GM19455 (cell line): ENCODE measurements at regions not wholly inside any gene's neighbourhood (a gene's known extent, or its start where the extent isn't known, plus 50 kb on each side); places are given as distances from the start of the nearest gene placed in this dataset.

Experiments
- ATAC-seq: cut with Tn5 transposase; IDR thresholded peaks from one replicate; pipeline ENCODE4 v1.9.1; 2021; ENCODE audit not compliant: unreplicated experiment

DNA sequence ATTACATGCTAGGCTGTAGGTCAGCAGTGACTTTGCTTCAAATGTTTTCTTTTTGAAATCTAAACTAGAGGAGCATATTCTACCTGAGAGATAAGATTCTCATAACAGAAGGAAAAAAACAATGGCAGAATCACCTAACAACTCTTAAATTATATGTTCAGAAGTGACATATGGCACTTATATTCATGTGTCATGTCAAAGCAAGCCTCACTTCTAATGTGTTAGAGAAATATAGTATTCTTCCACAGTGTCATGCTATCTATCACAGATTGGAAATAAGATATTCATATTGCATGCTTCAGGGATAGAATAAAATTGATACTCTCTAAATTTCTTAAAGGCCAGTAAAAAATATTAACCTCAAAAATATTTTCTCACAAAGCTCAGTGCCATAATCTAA lies 874.6 kb upstream of the PRMT6 start:
- no peak for ATAC-seq

DNA sequence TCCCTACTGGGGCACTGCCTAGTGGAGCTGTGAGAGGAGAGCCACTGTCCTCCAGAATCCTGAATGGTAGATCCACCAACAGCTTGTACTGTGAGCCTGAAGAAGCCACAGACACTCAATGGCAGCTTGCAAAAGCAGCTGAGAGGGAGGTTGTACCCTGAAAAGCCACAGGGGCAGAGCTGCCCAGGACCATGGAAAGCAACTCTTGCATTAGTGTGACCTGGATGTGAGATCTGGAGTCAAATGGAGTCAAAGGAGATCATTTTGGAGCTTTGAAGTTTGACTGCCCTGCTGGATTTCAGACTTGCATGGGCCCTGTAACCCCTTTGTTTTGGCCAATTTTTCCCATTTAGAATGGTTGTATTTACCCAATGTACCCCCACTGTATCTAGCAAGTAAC lies 871.4 kb upstream of the PRMT6 start:
- no peak for ATAC-seq

DNA sequence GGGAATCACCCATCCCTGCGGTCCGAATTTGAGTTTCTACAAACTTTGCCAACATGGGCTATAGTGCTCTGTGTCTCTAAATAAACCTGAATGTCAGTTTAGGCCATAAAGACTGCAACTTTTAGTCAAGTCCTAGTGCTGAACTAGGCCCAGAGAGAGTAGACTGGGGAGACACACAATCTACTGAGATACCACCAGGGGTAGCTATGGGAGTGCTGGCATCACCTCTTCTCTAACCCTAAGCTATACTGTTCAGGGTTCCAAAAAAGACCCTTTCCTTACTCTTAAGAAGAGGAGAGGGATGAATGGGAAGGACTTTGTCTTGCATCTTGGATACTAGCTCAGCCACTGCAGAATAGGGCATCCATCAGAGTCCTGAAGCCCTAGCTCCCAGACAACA lies 866.7 kb upstream of the PRMT6 start:
- no peak for ATAC-seq

DNA sequence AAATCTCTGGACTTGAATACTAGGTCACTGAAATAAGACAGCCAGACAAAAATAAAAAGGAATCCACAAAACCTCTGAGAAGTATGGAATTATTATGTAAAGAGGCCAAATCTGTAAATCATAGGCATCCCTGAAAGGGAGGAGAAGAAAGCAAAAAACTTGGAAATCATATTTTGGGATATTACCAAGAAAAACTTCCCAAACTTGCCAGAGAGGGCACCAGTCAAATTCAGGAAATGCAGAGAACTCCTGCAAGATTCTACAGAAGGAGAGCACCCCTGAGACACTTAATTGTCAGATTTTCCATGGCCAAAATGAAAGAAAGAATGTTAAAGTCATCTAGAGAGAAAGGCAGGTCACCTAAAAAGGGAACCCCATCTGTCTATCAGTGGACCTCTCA lies 862.3 kb upstream of the PRMT6 start:
- ATAC-seq: no peak

DNA sequence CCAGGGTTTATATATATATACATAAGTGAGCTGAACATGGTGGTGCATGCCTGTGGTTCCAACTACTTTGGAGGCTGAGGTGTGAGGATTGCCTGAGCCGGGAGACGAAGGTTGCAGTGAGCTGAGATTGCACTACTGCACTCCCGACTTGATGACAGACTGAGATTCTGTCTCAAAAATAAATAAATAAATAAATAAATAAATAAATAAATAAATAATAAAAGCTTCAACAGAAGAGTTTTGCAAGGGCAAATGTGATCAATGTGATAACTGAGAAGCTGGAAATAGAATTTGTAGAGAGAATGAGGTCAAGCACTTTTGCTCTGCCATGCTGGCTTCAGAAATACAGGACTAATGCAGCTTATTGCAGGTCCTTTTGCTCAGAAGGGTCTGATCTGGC lies 855.8 kb upstream of the PRMT6 start:
- ATAC-seq: no peak

DNA sequence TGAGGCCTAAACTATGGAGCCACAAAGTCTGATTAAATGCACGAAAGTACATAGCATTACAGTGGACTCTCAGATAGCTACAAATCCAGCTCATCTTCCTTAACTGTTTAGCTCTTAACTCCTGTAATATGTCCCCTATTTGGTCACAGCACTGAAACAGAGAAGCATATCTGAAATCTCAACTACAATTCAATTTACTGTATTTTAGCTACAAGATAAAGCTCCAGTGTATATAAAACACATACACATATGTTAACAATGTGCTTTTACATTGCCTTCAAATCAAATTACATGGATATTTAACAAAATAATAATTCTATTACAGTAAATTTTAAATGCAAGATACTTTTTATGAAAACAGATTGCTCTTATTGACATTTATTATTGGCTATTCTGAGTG lies 849.3 kb upstream of the PRMT6 start:
- ATAC-seq: no peak

DNA sequence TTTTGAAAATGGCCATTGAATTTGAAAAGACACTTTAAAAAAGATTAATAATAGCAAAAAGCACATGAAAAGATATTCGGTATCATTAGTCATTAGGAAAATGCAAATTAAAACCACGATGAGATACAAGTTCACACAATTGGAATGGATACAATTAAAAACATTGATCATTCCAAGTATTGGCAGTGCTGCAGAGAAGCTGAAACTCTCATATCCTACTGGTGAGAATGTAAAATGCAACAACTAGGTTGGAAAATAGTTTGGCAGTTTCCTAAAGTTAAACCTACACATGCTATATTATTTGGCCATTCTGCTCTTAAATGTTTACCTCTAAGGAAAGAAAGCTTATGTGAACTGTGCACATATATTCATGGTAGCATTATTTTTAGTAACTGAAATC lies 838.7 kb upstream of the PRMT6 start:
- ATAC-seq: no peak

DNA sequence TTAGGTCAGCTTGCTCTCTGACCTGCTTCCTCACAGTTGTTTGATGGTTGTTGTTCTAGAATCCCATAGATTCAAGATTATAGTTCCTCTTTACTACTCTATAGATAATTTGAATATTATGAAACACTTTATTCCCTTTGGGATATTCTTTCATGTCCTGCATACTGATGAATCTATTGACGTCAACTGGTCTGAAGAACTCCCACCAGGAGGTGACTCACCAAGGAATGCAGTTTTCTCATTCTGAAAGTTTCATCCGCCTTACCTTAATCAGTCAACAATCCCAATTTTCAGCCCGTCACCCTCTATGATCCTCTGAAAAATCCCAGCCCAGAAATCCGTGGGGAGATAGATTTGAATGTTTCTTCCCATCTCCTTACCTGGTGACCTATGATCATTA lies 834.1 kb upstream of the PRMT6 start:
- ATAC-seq: no peak

DNA sequence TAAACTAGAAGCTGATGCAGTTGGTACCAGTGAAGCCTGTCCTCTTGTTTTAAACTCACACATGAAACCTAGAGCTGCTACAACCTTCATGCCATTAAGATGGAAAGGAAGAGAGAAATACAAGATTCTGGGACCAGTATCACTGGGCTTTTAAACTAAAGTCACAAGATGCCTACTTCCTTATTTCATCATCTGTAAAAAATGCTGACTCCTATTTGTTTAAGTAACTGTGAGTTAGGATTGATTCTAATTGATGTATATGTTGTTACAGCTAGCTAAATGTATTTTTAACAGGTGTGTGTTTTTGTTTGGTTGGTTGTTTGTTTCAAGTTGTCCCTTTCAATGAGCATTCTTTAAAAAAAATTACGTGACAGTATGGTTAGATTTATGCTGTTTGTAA lies 833.3 kb upstream of the PRMT6 start:
- no peak for ATAC-seq

DNA sequence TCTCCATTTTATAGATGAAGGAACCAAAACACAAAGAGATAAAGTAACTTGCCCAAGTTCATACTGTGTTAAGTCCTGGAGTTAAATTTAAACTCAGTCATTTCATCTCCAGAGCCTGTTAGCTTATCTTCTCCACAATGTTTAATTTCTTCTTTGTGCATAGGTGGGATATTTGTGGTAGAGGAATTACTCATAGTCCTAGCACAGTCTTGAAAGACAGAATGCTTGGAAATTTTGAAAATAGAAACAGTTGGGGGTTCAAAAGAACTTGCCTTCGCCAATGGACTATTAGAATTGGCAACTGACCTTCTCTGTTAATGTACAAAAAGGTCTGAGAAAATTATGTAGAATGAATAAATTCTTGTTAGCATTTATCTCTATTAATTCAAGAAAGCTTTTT lies 832.0 kb upstream of the PRMT6 start:
- ATAC-seq: no peak

DNA sequence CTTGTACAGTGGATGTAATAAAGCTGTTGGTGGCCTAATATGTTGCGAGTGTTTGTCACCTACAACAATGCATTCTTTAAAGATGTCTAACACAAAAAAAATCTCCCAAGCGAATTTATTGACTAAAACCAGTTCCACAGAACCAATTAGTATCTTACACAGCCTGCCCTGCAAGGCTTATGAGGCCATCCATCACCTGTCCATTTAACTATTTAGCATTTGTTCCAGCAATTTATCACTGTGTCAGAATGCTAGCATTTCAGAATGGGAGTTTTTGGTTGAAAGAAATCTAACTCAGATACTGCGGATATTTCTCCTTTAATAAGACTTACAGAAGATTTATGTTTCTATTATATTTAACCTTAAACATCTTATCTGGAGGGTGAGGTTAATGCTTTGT lies 831.1 kb upstream of the PRMT6 start:
- ATAC-seq: no peak

DNA sequence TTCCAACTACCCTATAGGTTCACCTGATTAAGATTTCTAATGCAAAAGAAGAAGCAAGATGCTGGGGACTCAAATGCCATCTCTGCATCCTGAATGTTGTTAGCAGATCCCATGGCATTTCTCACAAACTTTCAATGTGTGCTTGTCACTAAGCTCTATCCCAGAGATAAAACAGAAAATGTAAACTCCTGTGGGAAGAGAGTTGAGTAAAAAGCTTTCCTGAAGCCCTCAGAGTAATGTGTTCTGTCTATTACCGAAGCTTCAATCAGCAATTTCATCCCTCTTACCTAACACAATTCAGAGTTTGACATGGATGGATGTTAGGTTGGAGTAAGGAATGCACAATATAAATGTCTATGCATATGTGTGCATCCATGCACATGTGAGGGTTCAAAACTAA lies 829.9 kb upstream of the PRMT6 start:
- ATAC-seq: no peak

DNA sequence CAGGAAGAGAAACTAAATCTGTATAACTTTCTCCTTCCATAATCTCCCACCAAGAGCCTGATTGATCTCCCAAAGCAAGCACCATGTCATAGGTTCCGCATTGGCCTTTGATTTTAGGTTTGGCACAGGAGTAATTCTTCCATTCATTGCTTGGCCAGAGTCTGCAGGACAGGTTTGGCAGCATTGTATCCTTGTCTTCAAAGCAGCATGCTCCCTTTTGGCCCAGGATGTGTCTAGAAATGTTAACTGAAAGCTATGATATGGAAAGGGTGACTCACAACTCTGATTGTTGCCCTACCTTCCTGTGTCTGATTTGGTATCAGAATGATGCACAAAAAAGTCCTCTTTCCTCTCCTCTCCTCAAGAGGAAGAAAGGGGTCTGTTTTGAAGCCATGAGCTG lies 824.3 kb upstream of the PRMT6 start:
- no peak for ATAC-seq

DNA sequence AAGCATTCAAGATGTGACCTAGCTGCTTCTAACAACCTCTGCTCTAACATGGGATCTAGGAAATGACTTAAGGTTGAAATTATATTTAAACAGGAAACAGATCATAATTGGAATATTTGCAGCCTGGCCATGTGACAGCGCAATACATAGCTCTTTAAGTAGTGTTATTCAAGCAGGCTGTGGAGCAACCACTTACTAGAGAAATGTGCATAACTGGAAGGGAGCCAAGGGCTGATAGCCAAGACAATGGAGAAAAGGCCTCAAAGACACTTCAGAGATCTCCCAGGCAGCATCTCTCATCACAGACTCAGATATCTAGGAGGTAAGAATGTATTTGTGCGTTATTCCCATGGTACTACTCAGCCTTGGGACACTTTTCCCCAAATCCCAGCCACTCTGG lies 823.0 kb upstream of the PRMT6 start:
- no peak for ATAC-seq

DNA sequence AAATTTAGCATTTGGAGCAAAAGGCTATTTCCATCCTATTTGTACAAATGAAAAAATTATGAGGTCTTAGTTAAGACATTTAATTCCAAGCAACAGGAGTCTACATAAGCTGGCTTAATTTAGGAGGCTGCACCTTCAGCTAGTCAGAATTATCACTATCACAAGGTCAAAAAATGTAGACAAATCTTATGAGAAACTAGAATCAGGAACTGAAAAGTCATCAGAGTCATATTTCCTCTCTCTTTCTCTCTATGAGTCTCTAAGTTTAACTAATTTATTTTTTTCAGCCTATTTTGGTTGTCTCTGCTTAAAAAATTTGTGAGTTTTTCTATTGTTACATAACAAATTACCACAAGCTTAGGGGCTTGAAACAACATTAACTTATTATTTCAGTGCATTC lies 807.1 kb upstream of the PRMT6 start:
- no peak for ATAC-seq

DNA sequence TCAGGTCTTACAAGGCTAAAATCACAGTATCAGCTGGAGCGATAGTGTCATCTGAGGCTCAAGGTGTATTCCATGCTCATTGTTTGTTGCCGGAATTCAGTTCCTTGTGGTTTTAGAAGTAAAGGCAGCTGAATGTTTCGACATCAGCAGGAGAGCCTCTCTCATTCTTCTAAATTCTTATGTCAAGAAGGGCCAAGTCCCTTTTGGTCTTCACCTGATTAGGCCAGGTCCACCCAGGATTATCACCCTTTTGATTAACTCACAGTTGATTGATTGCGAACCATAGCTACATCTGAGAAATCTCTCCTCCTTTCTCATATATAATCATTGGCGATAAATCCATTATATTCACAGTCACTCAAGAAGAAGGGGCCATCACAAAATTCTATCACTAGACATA lies 806.7 kb upstream of the PRMT6 start:
- no peak for ATAC-seq

DNA sequence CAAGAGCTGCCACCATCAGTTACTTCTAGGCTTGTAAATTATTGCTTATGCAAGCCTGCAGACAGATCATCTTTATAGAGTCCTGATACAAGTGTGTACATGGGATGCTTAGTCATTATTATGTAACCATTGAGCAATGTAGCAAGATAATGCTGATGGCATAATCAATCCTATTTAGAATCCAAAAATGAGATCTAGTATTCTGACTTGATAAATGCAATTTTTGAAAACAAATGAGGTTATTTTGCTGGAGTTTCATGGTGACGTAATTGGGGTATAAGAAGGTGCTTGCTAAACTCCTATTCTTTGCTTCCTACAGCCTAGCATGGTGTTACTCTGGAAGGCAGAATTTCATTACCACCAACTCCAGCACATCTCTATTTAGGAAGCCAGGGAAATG lies 801.7 kb upstream of the PRMT6 start:
- no peak for ATAC-seq

DNA sequence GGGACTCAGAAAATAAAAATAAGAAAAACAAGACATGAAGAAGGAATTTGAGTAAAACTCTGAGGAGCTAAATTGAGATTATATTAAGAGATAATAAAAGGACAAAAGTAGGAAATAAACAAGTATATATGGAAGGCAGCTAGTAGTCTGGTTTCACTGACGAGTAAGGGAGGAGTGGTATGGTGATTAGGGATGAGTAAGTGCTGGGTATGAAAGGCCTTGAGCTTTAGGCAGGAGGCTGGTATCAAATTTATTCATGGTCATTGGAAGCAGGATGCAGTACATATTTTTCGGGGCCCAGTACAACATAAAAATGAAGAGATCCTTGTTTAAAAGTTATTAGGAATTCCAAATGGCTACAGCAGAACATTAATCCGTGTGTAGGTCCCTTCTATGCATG lies 789.7 kb upstream of the PRMT6 start:
- no peak for ATAC-seq

DNA sequence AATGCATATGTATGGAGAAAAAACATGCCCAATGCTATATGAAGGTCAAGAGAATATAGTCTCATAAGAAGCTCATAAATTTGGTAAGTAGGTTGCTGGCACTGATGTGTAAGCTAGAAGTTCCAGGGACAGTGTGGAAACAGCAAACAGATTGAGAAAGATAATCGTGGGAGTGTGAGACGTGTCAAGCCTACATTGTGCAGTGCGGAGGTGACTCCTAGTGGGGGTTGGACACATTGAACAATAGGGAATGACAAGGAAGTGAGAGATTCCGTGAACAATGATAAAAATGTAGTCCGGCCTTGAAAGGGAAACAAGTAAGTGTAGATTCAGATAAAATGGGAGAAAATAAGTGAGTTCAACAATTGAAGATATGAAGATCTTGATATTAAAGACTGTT lies 788.4 kb upstream of the PRMT6 start:
- ATAC-seq: no peak

DNA sequence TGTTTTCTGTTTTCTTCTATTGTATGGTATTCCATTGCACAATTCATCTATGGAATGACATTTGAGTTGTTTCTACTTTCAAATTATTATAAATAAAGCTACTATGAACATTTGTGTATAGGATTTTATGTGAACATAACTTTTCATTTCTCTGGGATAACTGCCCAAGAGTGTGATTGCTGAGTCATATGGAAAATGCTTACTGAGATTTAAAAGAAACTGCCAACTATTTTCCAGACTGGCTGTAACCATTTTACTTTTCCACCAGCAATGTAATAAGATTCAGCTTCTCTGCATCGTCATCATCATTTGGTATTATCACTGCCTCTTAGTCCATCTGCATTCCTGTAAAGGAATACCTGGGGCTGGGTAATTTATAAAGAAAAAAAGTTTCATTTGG lies 779.6 kb upstream of the PRMT6 start:
- ATAC-seq: no peak

DNA sequence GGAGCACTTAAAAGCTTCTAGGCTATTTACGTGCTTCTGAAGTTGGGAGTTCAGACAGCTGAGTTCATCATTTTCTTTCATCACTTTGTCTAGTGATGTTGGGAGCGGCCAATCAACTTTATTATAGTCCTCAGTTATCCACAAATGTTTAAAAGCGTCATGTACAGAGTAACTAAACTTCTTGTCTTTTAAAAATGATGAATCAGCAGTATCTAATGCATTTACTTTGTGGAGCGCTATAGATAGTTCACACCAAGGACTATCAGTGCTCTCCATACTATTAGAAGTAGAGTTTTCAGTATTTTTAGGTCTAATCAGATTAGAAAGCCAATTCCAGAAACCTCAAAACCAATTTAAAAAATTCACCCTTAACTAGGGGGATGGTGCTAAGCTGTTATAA lies 778.7 kb upstream of the PRMT6 start:
- ATAC-seq: no peak

DNA sequence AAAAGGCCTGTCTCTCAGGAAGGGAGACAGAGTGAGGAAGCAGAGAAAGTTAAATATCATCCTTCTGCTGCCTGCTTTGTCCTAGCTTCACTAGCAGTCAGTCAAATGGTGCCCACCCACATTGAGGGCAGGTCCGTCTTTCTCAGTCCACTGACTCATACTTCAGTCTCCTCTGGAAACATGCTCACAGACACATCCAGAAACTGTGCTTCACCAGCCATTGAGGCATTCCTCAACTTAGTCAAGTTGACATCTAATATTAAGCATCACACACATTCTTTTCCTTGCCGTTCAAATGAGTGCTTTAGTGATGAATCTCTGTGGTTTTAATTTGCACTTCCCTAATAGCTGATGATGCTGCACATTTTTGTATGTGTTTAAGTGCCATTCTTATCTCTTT lies 777.8 kb upstream of the PRMT6 start:
- ATAC-seq: no peak

DNA sequence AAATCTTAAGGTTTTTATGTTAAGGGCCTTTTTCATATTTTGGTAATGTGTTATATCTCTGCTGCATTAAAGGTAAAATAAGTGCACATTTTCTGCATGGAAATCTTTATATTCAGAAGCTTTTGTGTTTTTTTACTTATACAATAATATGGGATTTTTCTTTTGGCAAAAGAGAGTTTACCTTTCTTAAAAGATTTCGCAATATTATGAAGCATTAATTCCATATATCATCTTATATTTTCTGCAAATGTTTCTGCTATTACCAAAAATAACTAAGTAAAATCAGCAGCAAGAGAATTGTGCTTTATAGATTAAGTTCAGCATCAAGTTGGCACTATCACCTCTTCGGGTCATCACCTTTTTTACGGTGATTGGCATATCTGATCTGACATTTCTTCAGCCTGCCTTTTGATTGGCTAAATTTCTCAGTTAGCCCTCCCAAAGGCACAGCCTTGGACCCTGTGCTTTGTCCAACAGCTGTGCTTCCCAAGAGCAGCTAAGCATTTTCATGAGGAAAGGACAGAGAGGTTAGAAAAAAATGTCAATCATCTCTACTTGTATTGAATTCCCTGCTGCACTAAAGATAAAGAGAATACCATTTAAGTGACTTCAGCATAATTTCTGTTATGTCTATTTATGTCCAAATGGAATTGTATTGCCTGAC lies 767.1 kb upstream of the PRMT6 start:
- ATAC-seq: no peak
